HepG2 (cell line): ENCODE measurements at regions not wholly inside any gene's neighbourhood (a gene's known extent, or its start where the extent isn't known, plus 50 kb on each side); places are given as distances from the start of the nearest gene placed in this dataset.

Source experiments
- ATAC-seq: fragments of 200-7000 bp; cut with Tn5 transposase; 3 replicates; pipeline ENCODE4 v1.9.1; 2020; ENCODE audit warnings: mild to moderate bottlenecking, moderate library complexity
- BruUV-seq: library from RNA; stranded (reverse); fragments of 400-500 nt; replicated peaks from 2 replicates; lab custom pipeline; 2021; lab: Mats Ljungman, UMichigan
- CTCF ChIA-PET: fragments of 300-600 bp; formaldehyde crosslinking; extraction: SDS; loops from one replicate; lab custom pipeline; 2021; ENCODE audit warnings: low total read pairs, inconsistent platforms, low intra/inter-chr PET ratio; lab: Yijun Ruan, JAX
- POLR2A ChIA-PET: fragments of 350-600 bp; sonication (Branson Sonifier 250); formaldehyde crosslinking; loops from one replicate; lab custom pipeline; 2020; ENCODE audit warnings: antibody characterized with exemption, inconsistent platforms; lab: Yijun Ruan, JAX
- DNase-seq: peaks from one replicate; pipeline ENCODE4 v3.0.0-alpha.2; 2015; ENCODE audit warnings: low spot score
- FAIRE-seq: peaks from 3 replicates; lab custom pipeline; 2011; peaks lifted over from hg19 to GRCh38; lab: Jason Lieb, UNC
- H2AFZ ChIP-seq: one replicate; pipeline ENCODE4 v1.6.1; 2011; ENCODE audit warnings: low read length, inconsistent platforms
- H3K27ac ChIP-seq: fragments of 300-600 bp; 3 replicates; pipeline ENCODE4 v1.8.0; 2011; ENCODE audit warnings: mixed run types, mild to moderate bottlenecking, mixed read lengths, low read length, inconsistent platforms; ENCODE audit not compliant: insufficient read depth; ENCODE audit errors: extremely low read length
- H3K27me3 ChIP-seq, 2 experiments: fragments of 200-600 bp in 1 of 2; 2 replicates in 1 of 2; 3 replicates in 1 of 2; pipeline versions ENCODE4 v1.6.0 to v1.8.0; 2011; ENCODE audit warnings: low read length in 2 of 2, mild to moderate bottlenecking in 2 of 2, moderate library complexity in 2 of 2, inconsistent platforms in 1 of 2; ENCODE audit not compliant: insufficient read depth in 2 of 2, control insufficient read depth in 1 of 2
- H3K36me3 ChIP-seq, 2 experiments: fragments of 200-600 bp in 1 of 2; replicated peaks in 1 of 2; 2 replicates in 1 of 2; 3 replicates in 1 of 2; pipeline versions ENCODE4 v1.5.1 to v1.8.0; 2011; ENCODE audit warnings: low read length in 2 of 2, inconsistent platforms in 1 of 2; ENCODE audit not compliant: insufficient read depth in 2 of 2, control insufficient read depth in 1 of 2
- H3K4me1 ChIP-seq: 2 replicates; pipeline ENCODE4 v1.5.1; 2012; ENCODE audit warnings: low read length, inconsistent platforms; ENCODE audit not compliant: insufficient read depth
- H3K4me2 ChIP-seq: 2 replicates; pipeline ENCODE4 v1.6.0; 2011; ENCODE audit warnings: low read depth, low read length, inconsistent platforms
- H3K4me3 ChIP-seq, 3 experiments: fragments of 200-600 bp in 1 of 3; sonication (generic), shearing (Covaris generic) in 1 of 3; replicated peaks in 1 of 3; 2 replicates each; pipeline ENCODE4 v1.5.1; 2011 to 2016; ENCODE audit warnings: low read length in 3 of 3, inconsistent platforms in 2 of 3, low read depth in 2 of 3, mild to moderate bottlenecking in 2 of 3, control low read depth in 1 of 3, mixed read lengths in 1 of 3; ENCODE audit not compliant: insufficient read depth in 1 of 3
- H3K79me2 ChIP-seq: one replicate; pipeline ENCODE4 v1.6.1; 2011; ENCODE audit warnings: low read length, inconsistent platforms; ENCODE audit not compliant: insufficient read depth
- H3K9ac ChIP-seq: 2 replicates; pipeline ENCODE4 v1.6.0; 2011; ENCODE audit warnings: mild to moderate bottlenecking, low read depth, low read length, inconsistent platforms; ENCODE audit not compliant: insufficient read depth
- H3K9me3 ChIP-seq: 2 replicates; pipeline ENCODE4 v1.5.1; 2012; ENCODE audit warnings: mild to moderate bottlenecking, low read length
- H4K20me1 ChIP-seq: 2 replicates; pipeline ENCODE4 v1.6.0; 2011; ENCODE audit warnings: inconsistent platforms, mild to moderate bottlenecking, low read length, moderate library complexity; ENCODE audit not compliant: insufficient read depth
- ARHGAP35 ChIP-seq: sonication (generic); formaldehyde crosslinking; IDR thresholded peaks from 2 replicates; pipeline ENCODE4 v1.9.0; 2022; ENCODE audit warnings: mild to moderate bottlenecking, inconsistent platforms, moderate library complexity, missing genetic modification reagents, borderline replicate concordance
- ATRX ChIP-seq: sonication (generic); formaldehyde crosslinking; IDR thresholded peaks from 2 replicates; pipeline ENCODE4 v1.4.0; 2020; ENCODE audit warnings: missing genetic modification reagents, borderline replicate concordance
- CREM ChIP-seq, 2 experiments: sonication (generic) in 1 of 2; formaldehyde crosslinking in 1 of 2; IDR thresholded peaks; 2 replicates each; pipeline versions ENCODE4 v1.4.0 to v1.6.1; 2016 to 2020; ENCODE audit warnings: antibody characterized with exemption in 1 of 2, mild to moderate bottlenecking in 1 of 2, missing genetic modification reagents in 1 of 2
- GFI1 ChIP-seq: sonication (generic); formaldehyde crosslinking; IDR thresholded peaks from 2 replicates; pipeline ENCODE4 v1.5.0; 2020; ENCODE audit warnings: missing genetic modification reagents, mild to moderate bottlenecking, borderline replicate concordance
- GPBP1L1 ChIP-seq: sonication (generic); formaldehyde crosslinking; IDR thresholded peaks from 2 replicates; pipeline ENCODE4 v1.5.0; 2020; ENCODE audit warnings: mild to moderate bottlenecking, missing genetic modification reagents
- KAT7 ChIP-seq: IDR thresholded peaks from 2 replicates; pipeline ENCODE4 v1.6.1; 2018; ENCODE audit warnings: borderline replicate concordance, missing compliant biosample characterization
- KDM5B ChIP-seq: sonication (generic); formaldehyde crosslinking; IDR thresholded peaks from 2 replicates; pipeline ENCODE4 v1.4.0; 2020; ENCODE audit warnings: missing genetic modification reagents, mild to moderate bottlenecking, borderline replicate concordance
- MAX ChIP-seq: IDR thresholded peaks from 2 replicates; pipeline ENCODE4 v1.6.1; 2012; ENCODE audit warnings: inconsistent platforms
- MTA3 ChIP-seq: sonication (generic); formaldehyde crosslinking; IDR thresholded peaks from 2 replicates; pipeline ENCODE4 v1.4.0; 2020; ENCODE audit warnings: missing genetic modification reagents
- PAX8 ChIP-seq: sonication (generic); formaldehyde crosslinking; IDR thresholded peaks from 2 replicates; pipeline ENCODE4 v1.8.0; 2022; ENCODE audit warnings: mild to moderate bottlenecking, missing genetic modification reagents, borderline replicate concordance
- RFXANK ChIP-seq: IDR thresholded peaks from 2 replicates; pipeline ENCODE4 v1.6.1; 2016
- WIZ ChIP-seq: sonication (generic); formaldehyde crosslinking; IDR thresholded peaks from 2 replicates; pipeline ENCODE4 v1.5.1; 2020; ENCODE audit warnings: mild to moderate bottlenecking, missing genetic modification reagents
- ZNF17 ChIP-seq: sonication (generic); formaldehyde crosslinking; IDR thresholded peaks from 2 replicates; pipeline ENCODE4 v1.5.0; 2020; ENCODE audit warnings: mild to moderate bottlenecking, missing genetic modification reagents
- ZNF513 ChIP-seq: sonication (generic); formaldehyde crosslinking; conservative IDR thresholded peaks from 2 replicates; pipeline ENCODE4 v1.5.0; 2020; ENCODE audit warnings: missing genetic modification reagents
- ZNF556 ChIP-seq: sonication (generic); formaldehyde crosslinking; IDR thresholded peaks from 2 replicates; pipeline ENCODE4 v1.4.0; 2020; ENCODE audit warnings: mild to moderate bottlenecking, missing genetic modification reagents, borderline replicate concordance
- ZNF574 ChIP-seq: sonication (generic); formaldehyde crosslinking; IDR thresholded peaks from 2 replicates; pipeline ENCODE4 v1.4.0; 2020; ENCODE audit warnings: missing genetic modification reagents
- ZNF770 ChIP-seq: sonication (generic); formaldehyde crosslinking; IDR thresholded peaks from 2 replicates; pipeline ENCODE4 v1.5.0; 2020; ENCODE audit warnings: mild to moderate bottlenecking, missing genetic modification reagents
- WGBS: methylation state at CpG from one replicate; pipeline ENCODE4 v1.1.6; 2017; ENCODE audit warnings: low lambda C conversion rate; 5-methylcytosine and 5-hydroxymethylcytosine counted together
- in situ Hi-C: cut with HindIII; loops from 2 replicates; pipeline ENCODE4 v1.10.0; 2017; ENCODE audit warnings: low pct_unique_long_range_greater_than_20kb; ENCODE audit not compliant: extremely low pct_ligation_motif_present
- intact Hi-C: fragments of 100-400 bp; cut with micrococcal nuclease; formaldehyde crosslinking; loops from one replicate; pipeline ENCODE4 v1.10.0; 2022; ENCODE audit not compliant: unreplicated experiment

GRCh38 chr11:30666817-30667216 lies 80.7 kb upstream of the MPPED2 start (continued):
- TF ChIP-seq MAX = no peak
- no peak for TF ChIP-seq PAX8 (CRISPR knock-in tag)
- no peak for TF ChIP-seq GPBP1L1 (CRISPR knock-in tag)
- TF ChIP-seq ZNF556 (CRISPR knock-in tag) = no peak
- TF ChIP-seq, all 625 proteins: peak for 0

- POLR2A ChIA-PET = no interaction called here
- 1% methylated on average over 5 of the region's 5 CpGs for WGBS
- no TSS peak for BruUV-seq
- no peak for TF ChIP-seq ZNF513 (CRISPR knock-in tag)
- no peak for TF ChIP-seq GFI1 (CRISPR knock-in tag)
- TF ChIP-seq KDM5B (CRISPR knock-in tag) = no peak
- TF ChIP-seq CREM (IDR thresholded peaks at IDR 0.05) = no peak
- no peak for TF ChIP-seq CREM (CRISPR knock-in tag; IDR thresholded peaks at IDR 0.05)
- TF ChIP-seq RFXANK = no peak
- no peak for TF ChIP-seq ZNF574 (CRISPR knock-in tag)
- no peak for TF ChIP-seq WIZ
- TF ChIP-seq ZNF17 (CRISPR knock-in tag) = no peak
- no peak for TF ChIP-seq KAT7 (CRISPR knock-in tag)
- TF ChIP-seq ATRX (CRISPR knock-in tag) = no peak
- no peak for TF ChIP-seq MTA3 (CRISPR knock-in tag)
- TF ChIP-seq ARHGAP35 = no peak
- no peak for TF ChIP-seq ZNF770
These were observed 78.9 kb upstream of the MPPED2 start for GRCh38 chr11:30665067-30665466.

More at GRCh38 chr11:30665067-30665466, 78.9 kb upstream of the MPPED2 start:
- 0 out of 2 replicates have a peak, but pooled peaks cover 7% of the 10 kb centered on the region for H3K9me3 ChIP-seq
- no peak overlapping the region for H3K4me2 ChIP-seq
- H2AFZ ChIP-seq = no peak overlapping the region
- H3K9ac ChIP-seq = no peak overlapping the region
- H3K4me1 ChIP-seq = no peaks in the 10 kb centered on the region
- CTCF ChIA-PET = no interaction called here
- intact Hi-C loops (no loop called here), in situ Hi-C loops (no loop called here)
- no peak overlapping the region for H3K27ac ChIP-seq
- FAIRE-seq (no peak), ATAC-seq (no peak), DNase-seq (no peak)
- H3K36me3 ChIP-seq = no peaks in the 10 kb centered on the region
- H3K27me3 ChIP-seq = no peaks in the 10 kb centered on the region
- no peaks in the 10 kb centered on the region for H3K79me2 ChIP-seq
- no peak overlapping the region for H3K4me3 ChIP-seq
- H4K20me1 ChIP-seq = no peaks in the 10 kb centered on the region
